HG03045 (cell line): ENCODE measurements at regions not wholly inside any gene's neighbourhood (a gene's known extent, or its start where the extent isn't known, plus 50 kb on each side); places are given as distances from the start of the nearest gene placed in this dataset.
"Not testable (repeated sequence)": the region's sequence is repeated elsewhere in the genome, so short reads cannot be mapped to it uniquely, and the experiment has no call there.

ENCODE experiments used
- ATAC-seq: cut with Tn5 transposase; IDR thresholded peaks from one replicate; pipeline ENCODE4 v1.9.1; 2021; ENCODE audit warnings: mild to moderate bottlenecking, moderate library complexity; ENCODE audit not compliant: unreplicated experiment

- ATAC-seq = no peak
Observed at GRCh38 chr4:137960371-137961050, 281.6 kb downstream of the SLC7A11 start.

- no peak for ATAC-seq
Observed at GRCh38 chr4:137957806-137958205, 284.3 kb downstream of the SLC7A11 start.

- no peak for ATAC-seq
Observed at GRCh38 chr4:137956256-137956655, 285.9 kb downstream of the SLC7A11 start.

GRCh38 chr4:137955595-137955994 is 286.6 kb downstream of the SLC7A11 start:
- ATAC-seq = no peak

- no peak for ATAC-seq
Observed at GRCh38 chr4:137952116-137952515, 290.0 kb downstream of the SLC7A11 start.

GRCh38 chr4:137950286-137950685 is 291.9 kb downstream of the SLC7A11 start:
- ATAC-seq = no peak

GRCh38 chr4:137949746-137950145 is 292.4 kb downstream of the SLC7A11 start:
- no peak for ATAC-seq

GRCh38 chr4:137946453-137947174 is 295.5 kb downstream of the SLC7A11 start:
- ATAC-seq = no peak

- not testable (repeated sequence) for ATAC-seq
Observed at GRCh38 chr4:137942815-137943214, 299.3 kb downstream of the SLC7A11 start.

- ATAC-seq = not testable (repeated sequence)
Observed at GRCh38 chr4:137942015-137942515, 300.1 kb downstream of the SLC7A11 start.

- ATAC-seq = no peak
Observed at GRCh38 chr4:137934911-137935310, 307.2 kb downstream of the SLC7A11 start.

- no peak for ATAC-seq
Observed at GRCh38 chr4:137934046-137934445, 308.1 kb downstream of the SLC7A11 start.

- ATAC-seq = no peak
Observed at GRCh38 chr4:137927972-137928371, 314.2 kb downstream of the SLC7A11 start.

- no peak for ATAC-seq
Observed at GRCh38 chr4:137923494-137923893, 318.7 kb downstream of the SLC7A11 start.

GRCh38 chr4:137922721-137923120 is 319.4 kb downstream of the SLC7A11 start:
- no peak for ATAC-seq

GRCh38 chr4:137909529-137910309 is 332.4 kb downstream of the SLC7A11 start:
- no peak for ATAC-seq

- ATAC-seq = no peak
Observed at GRCh38 chr4:137905930-137906329, 336.2 kb downstream of the SLC7A11 start.

GRCh38 chr4:137901114-137901513 is 341.0 kb downstream of the SLC7A11 start:
- ATAC-seq = no peak

- ATAC-seq = no peak
Observed at GRCh38 chr4:137896221-137896737, 345.9 kb downstream of the SLC7A11 start.

- not testable (repeated sequence) for ATAC-seq
Observed at GRCh38 chr4:137895515-137895914, 346.6 kb downstream of the SLC7A11 start.

- no peak for ATAC-seq
Observed at GRCh38 chr4:137892134-137892533, 350.0 kb downstream of the SLC7A11 start.
